ENCODE measurements at regions not wholly inside any gene's neighbourhood (a gene's known extent, or its start where the extent isn't known, plus 50 kb on each side); places are given as distances from the start of the nearest gene placed in this dataset.

GRCh38 chr4:130338851-130339250, 1242.9 kb downstream of the C4orf33 start:
- no peak for DNase-seq (ENCODE audit: low spot score)

DNA sequence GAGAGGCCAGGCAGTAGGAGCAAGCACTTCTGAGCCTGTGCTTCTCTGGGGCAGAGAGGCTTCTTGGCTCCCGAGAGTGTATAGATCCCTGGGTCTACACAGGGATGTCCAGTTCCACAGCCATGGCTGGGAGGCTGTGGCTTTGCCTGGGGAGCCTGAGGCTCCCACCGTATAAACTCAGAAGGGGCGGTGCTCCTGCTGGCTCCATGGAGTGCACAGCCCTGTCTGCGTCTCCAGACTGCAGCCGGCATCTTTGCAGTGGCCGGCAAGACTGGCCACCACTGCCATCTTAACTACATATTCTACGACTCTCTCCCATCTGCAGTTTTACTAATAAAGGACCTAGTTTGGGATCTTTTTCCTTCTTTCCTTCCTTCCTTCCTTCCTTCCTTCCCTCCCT, 1253.8 kb downstream of the C4orf33 start:
- no peak for DNase-seq (ENCODE audit: low spot score)

DNA sequence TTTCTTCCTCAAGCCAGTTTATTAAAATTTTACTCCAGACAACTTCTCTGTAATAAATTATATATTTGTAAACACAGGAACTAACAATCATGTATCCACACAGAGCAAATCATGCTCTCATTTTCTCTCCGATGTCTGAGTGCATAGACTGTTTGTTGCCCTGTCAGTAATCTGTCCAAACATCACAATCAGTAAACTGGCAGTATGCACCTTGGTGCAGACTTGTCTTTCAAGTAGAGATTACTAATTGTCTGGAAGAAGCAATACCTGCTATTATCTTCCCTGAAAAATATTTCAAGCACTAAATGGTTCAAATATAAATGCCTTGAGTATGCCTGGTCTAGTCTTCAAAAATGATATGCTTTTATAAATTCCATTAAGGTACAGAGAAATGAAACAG, 1260.9 kb downstream of the C4orf33 start:
- DNase-seq (ENCODE audit: low spot score) = no peak

GRCh38 chr4:130359542-130359941, 1263.6 kb downstream of the C4orf33 start:
- DNase-seq (ENCODE audit: low spot score) = no peak

DNA sequence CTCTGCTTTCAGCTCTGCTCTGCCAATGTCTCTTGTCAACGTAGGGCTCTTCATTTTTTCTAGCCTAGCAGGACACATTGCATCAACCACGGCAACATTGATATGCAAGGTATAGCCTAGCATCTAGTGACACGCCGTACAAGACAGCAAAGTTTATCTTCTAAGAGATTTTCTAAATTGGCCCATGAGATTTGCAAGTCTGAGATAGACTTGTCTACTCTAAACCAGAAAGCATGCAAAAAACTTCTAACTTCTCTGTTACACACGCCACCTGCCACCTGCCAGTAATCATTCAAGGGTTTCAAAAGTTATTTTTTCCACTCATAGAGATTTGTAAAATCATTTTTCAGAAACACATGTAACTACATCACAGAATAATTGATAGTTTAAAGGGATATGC, 1265.7 kb downstream of the C4orf33 start:
- DNase-seq (ENCODE audit: low spot score) = no peak

- DNase-seq (ENCODE audit: low spot score) = no peak
These were observed 1272.7 kb downstream of the C4orf33 start for GRCh38 chr4:130368668-130369067.

- no peak for DNase-seq (ENCODE audit: low spot score)
These were observed 1297.3 kb downstream of the C4orf33 start for GRCh38 chr4:130393231-130393630.

- DNase-seq (ENCODE audit: low spot score) = no peak
These were observed 1297.7 kb downstream of the C4orf33 start for GRCh38 chr4:130393642-130394041.

GRCh38 chr4:130395871-130396270, 1299.9 kb downstream of the C4orf33 start:
- DNase-seq (ENCODE audit: low spot score) = no peak

- no peak for DNase-seq (ENCODE audit: low spot score)
These were observed 1307.3 kb downstream of the C4orf33 start for GRCh38 chr4:130403221-130403620.

DNA sequence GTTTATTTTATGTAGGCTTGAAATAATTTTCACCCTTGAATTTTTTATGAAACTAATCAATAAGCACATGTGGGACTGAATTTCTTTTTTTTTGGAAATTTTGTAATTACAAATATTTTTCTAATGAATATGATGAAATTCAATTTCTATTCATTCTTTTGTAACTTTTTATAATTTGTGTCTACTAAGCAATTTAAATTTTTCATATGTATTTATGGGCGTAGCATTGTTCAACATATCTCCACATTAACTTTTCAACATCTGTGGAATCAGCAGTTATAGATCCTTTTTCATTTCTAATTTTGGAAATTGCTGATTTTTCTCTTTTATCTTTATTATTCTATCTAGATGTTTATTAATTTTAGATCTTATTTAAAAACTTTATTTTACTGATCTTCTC, 1320.3 kb downstream of the C4orf33 start:
- no peak for DNase-seq (ENCODE audit: low spot score)

DNA sequence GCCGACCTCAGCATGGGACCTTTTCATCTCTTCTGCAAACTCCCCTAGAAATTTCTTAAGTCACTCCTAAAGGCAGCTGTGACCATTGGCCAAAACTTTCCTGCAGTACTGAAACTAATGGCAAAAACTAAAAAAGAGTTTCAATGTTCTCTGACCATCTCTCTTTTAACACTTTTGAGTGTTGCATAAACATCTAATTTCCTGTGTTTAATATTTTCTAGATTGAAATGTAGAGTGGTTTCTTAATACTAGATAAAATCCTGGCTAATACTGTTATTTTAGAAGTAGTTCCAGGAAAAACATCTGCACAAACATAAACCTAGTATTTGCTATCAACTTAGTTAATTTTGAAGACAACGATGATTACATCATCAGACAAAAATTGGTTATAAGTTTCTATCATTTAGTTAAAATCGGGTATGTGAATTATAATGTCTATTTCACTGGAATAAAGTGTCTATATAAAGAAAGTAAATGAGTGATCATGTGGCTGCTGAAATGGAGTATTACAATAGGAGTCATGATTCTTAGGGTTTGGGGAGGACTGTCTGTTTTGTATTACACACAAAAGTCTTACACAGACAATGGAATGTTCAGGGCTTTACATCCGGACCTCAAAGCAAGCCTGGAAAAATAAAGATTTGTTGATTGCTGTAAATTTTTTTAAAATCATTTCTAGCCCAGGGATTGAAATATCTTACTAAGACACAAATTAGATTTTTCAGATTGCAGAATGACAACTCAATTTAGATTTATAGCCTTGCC, 1323.4 kb downstream of the C4orf33 start:
- no peak for DNase-seq (ENCODE audit: low spot score)

DNA sequence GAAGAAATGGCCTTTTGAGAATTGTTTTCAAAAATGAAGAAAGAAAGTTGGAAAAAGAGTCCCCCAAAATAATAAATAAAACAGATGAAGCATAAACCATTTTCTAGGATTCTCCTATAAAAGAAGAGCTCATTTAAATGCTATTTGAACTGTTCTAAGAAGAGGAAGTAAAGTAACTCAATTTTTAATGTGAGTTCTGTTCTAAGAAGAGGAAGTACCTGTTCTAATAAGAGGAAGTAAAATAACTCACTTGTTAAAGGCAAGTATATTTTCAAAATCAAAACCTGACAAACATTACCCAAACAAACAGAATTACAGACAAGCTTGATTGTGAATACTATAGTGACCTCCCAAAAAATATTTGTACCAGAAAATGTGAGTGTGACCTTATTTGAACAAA, 1326.3 kb downstream of the C4orf33 start:
- no peak for DNase-seq (ENCODE audit: low spot score)

- DNase-seq (ENCODE audit: low spot score) = no peak
These were observed 1328.3 kb downstream of the C4orf33 start for GRCh38 chr4:130424211-130424610.

DNA sequence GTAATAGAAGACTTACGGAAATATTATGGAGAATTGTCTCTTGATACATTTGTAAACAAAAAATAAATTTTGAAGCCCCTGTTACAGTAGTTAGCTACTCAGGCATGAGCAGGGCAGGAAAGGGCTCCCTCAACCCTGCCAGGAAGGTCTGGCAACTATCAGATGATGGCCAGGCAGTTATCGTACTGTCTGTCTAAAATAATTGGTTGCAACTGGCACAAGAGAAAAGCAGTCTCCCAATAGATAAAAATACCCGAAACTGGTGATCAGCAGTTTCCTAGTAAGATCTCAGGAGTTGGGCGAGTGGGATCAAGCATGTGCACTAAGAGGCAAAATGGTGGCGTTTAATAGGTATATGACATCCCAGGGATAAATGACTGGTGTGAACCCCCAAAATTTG, 1336.3 kb downstream of the C4orf33 start:
- DNase-seq (ENCODE audit: low spot score) = no peak

- DNase-seq (ENCODE audit: low spot score) = no peak
These were observed 1353.8 kb downstream of the C4orf33 start for GRCh38 chr4:130449741-130450140.

GRCh38 chr4:130468340-130468739, 1372.4 kb downstream of the C4orf33 start:
- DNase-seq (ENCODE audit: low spot score) = no peak

DNA sequence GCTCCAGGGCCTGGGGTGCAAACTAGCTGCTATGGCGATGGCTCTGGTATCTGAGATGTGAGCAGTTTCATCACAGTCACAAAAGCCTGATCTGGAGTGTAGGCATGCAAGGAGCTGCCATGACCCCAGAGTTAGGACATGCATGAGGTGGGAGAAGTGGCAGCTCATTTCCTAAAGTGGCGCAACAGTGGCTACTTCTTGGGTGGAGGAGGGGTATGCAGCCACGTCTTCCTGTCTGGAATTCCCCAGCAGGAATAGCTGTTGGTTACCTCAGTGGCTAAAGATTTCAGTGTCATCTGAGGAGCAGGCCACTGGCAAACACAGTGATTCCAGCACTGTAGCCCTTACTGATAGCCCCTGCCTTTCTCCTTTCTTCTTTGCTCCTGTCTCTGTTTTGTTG, 1382.5 kb downstream of the C4orf33 start:
- DNase-seq (ENCODE audit: low spot score) = no peak

GRCh38 chr4:130479020-130479419, 1383.1 kb downstream of the C4orf33 start:
- DNase-seq (ENCODE audit: low spot score) = no peak

- no peak for DNase-seq (ENCODE audit: low spot score)
These were observed 1383.7 kb downstream of the C4orf33 start for GRCh38 chr4:130479674-130480073.

DNA sequence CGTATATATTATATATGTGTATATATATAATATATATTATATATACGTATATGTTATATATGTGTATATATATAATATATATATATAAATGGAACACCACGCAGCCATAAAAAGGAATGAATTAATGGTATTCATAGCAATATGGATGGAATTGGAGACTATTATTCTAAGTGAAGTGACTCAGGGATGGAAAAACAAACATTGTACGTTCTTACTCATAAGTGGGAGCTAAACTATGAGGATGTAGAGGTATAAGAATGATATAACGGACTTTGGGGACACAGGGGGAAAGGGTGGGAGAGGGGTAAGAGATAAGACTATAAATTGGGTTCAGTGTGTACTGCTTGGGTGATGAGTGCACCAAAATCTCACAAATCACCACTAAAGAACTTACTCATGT, 1388.9 kb downstream of the C4orf33 start:
- DNase-seq (ENCODE audit: low spot score) = no peak

- no peak for DNase-seq (ENCODE audit: low spot score)
These were observed 1389.4 kb downstream of the C4orf33 start for GRCh38 chr4:130485371-130485770.

- DNase-seq (ENCODE audit: low spot score) = no peak
These were observed 1390.2 kb downstream of the C4orf33 start for GRCh38 chr4:130486186-130486585.

DNA sequence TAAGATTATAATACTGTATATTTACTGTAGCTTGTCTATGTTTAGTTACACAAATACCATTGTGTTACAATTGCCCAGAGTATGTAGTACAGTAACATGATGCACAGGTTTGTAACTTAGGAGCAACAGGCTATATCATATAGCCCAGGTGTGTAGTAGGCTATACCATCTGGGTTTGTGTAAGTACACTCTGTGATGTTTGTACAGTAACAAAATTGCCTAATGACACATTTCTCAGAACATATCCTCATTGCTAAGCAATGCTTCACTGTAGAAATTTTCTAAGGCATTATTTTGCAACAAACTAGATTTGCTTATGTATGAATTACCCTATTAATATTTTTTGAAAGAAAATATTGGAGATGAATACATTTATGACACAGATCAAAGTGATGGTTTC, 1390.9 kb downstream of the C4orf33 start:
- DNase-seq (ENCODE audit: low spot score) = no peak
